ENCODE measurements at regions not wholly inside any gene's neighbourhood (a gene's known extent, or its start where the extent isn't known, plus 50 kb on each side); places are given as distances from the start of the nearest gene placed in this dataset.

- Histone ChIP-seq H3K9me2 (peaks cover 2% of the 10 kb centered on the region; the same call in 1 of the 2 replicates), H4K20me1 (ENCODE audit: insufficient read depth) (no peaks in the 10 kb centered on the region), H3K36me3 (replicated peaks in 1 of 2; ENCODE audit: control insufficient read depth in 1 of 2, insufficient read depth in 2 of 2, low read length in 1 of 2) (no peaks in the 10 kb centered on the region), H3F3A (replicated peaks; ENCODE audit: insufficient read depth) (no peaks in the 10 kb centered on the region), H3K27ac (ENCODE audit: low read depth in 2 of 2, low read length in 1 of 2) (no peak overlapping the region), H3K4me3 (ENCODE audit: low read depth in 2 of 2, low read length in 1 of 2) (no peak overlapping the region), H2AFZ (ENCODE audit: low read depth) (no peak overlapping the region), H3K9ac (no peak overlapping the region), H3K4me2 (no peak overlapping the region), H3K4me1 (ENCODE audit: control insufficient read depth in 1 of 2, insufficient read depth in 2 of 2, low read depth in 1 of 2, low read length in 1 of 2) (peaks cover 0 to 4% of the 10 kb centered on the region in 2 experiments; a peak in 1 of 4 replicates), H3K79me2 (ENCODE audit: insufficient read depth) (no peaks in the 10 kb centered on the region), H3K9me3 (no peaks in the 10 kb centered on the region), H3K27me3 (ENCODE audit: insufficient read depth) (no peaks in the 10 kb centered on the region)
- TF ChIP-seq GABPA (IDR thresholded peaks at IDR 0.05; ENCODE audit: low read depth) (no peak), SMC3 (IDR thresholded peaks at IDR 0.05; ENCODE audit: low read depth, low read length) (no peak), JUND (IDR thresholded peaks at IDR 0.05) (no peak), USF1 (IDR thresholded peaks at IDR 0.05; ENCODE audit: borderline replicate concordance, low read depth) (no peak), YY1 (IDR thresholded peaks at IDR 0.05; ENCODE audit: low read depth) (no peak), MAX (IDR thresholded peaks at IDR 0.05; ENCODE audit: low read depth) (no peak), RAD21 (IDR thresholded peaks at IDR 0.05; ENCODE audit: low read length) (no peak), RFX5 (IDR thresholded peaks at IDR 0.05; ENCODE audit: low read length) (no peak), TEAD4 (IDR thresholded peaks at IDR 0.05; ENCODE audit: borderline replicate concordance, insufficient read depth) (no peak), FOXM1 (IDR thresholded peaks at IDR 0.05; ENCODE audit: low read depth) (no peak), EZH2phosphoT487 (IDR thresholded peaks at IDR 0.05; ENCODE audit: borderline replicate concordance, low read depth) (no peak), IRF3 (IDR thresholded peaks at IDR 0.05; ENCODE audit: low read depth, low read length) (no peak), REST (IDR thresholded peaks at IDR 0.05; ENCODE audit: low read depth, low read length) (no peak), MXI1 (IDR thresholded peaks at IDR 0.05; ENCODE audit: low read depth, low read length) (no peak)
- WGBS (ENCODE audit: low lambda C conversion rate), result 13% methylated on average over 4 of the region's 4 CpGs
- POLR2A ChIA-PET, result no interaction called here
- no peak for DNase-seq
- CTCF ChIA-PET, result interaction anchor here (1.4 to 3.6 kb wide), 2 partner anchors 23 to 77 kb away, joined by 3 to 16 read pairs; no protein-coding TSS in a partner anchor
Measured at GRCh38 chr2:96430394-96430988, 74.7 kb downstream of the NEURL3 start.
